Prostate gland (tissue), 2 donors: ENCODE measurements at regions not wholly inside any gene's neighbourhood (a gene's known extent, or its start where the extent isn't known, plus 50 kb on each side); places are given as distances from the start of the nearest gene placed in this dataset.

ENCODE experiments used
- POLR2A ChIP-seq: fragments of 450-650 bp; IDR thresholded peaks from one replicate; pipeline ENCODE4 v1.6.1; 2016; ENCODE audit warnings: antibody characterized with exemption, mild to moderate bottlenecking
- TF ChIP-seq, protein P1 (sequence below), 4 experiments: fragments of 200-600 bp in 2 of 4; fragments of 450-650 bp in 2 of 4; sonication (generic) in 2 of 4; IDR thresholded peaks; 1 replicate in 3 of 4; 2 replicates in 1 of 4; pipeline ENCODE4 v1.5.1; 2016 to 2019; ENCODE audit warnings: antibody characterized with exemption in 4 of 4, mild to moderate bottlenecking in 2 of 4, moderate library complexity in 2 of 4

DNA sequence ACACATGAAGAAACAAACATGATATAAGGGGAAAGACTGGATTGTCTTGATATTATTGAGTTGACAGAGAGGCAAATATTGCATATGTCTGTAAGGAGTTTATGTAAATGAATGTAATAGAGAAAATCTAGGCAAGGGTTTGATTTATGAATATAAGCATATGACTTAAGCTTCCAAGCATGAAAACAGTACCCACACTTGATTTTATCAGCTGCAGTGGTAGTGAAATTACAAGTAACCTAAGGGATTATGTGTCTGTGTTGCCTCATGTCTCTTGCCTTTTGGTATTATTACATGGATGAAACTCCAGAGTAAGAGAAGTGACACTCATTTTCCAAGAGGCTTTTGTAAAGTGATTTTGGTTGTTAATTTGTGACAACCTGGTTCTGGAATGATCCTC, 1678.9 kb downstream of the KCNT2 start:
- no peak for TF ChIP-seq POLR2A
- TF ChIP-seq, protein P1, sequence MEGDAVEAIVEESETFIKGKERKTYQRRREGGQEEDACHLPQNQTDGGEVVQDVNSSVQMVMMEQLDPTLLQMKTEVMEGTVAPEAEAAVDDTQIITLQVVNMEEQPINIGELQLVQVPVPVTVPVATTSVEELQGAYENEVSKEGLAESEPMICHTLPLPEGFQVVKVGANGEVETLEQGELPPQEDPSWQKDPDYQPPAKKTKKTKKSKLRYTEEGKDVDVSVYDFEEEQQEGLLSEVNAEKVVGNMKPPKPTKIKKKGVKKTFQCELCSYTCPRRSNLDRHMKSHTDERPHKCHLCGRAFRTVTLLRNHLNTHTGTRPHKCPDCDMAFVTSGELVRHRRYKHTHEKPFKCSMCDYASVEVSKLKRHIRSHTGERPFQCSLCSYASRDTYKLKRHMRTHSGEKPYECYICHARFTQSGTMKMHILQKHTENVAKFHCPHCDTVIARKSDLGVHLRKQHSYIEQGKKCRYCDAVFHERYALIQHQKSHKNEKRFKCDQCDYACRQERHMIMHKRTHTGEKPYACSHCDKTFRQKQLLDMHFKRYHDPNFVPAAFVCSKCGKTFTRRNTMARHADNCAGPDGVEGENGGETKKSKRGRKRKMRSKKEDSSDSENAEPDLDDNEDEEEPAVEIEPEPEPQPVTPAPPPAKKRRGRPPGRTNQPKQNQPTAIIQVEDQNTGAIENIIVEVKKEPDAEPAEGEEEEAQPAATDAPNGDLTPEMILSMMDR (IDR thresholded peaks at IDR 0.05), result no peak
